ENCODE measurements at regions not wholly inside any gene's neighbourhood (a gene's known extent, or its start where the extent isn't known, plus 50 kb on each side); places are given as distances from the start of the nearest gene placed in this dataset.

DNA sequence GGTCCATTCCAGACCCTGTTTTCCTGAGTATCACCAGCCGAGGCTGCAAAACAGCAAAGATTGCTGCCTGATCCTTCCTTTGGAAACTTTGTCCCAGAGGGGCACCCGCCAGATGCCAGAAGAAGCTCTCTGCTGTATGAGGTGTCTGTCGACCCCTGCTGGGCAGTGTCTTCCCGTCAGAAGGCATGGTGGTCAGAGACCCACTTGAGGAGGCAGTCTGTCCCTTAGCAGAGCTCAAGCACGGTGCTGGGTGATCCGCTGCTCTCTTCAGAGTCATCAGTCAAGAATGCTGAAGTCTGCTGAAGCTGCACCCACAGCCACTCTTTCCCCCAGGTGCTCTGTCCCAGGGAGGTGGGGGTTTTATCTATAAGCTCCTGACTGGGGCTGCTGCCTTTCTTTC, 1121.2 kb downstream of the NSUN3 start:
- no peak overlapping the region for H3K27ac Mint-ChIP-seq
- H3K36me3 Mint-ChIP-seq: no peaks in the 10 kb centered on the region
- Histone ChIP-seq H3K4me1 (ENCODE audit: control insufficient read depth in 1 of 2, insufficient read depth in 2 of 2, low read length in 2 of 2) (no peaks in the 10 kb centered on the region), H3K79me2 (ENCODE audit: insufficient read depth, low read length) (no peaks in the 10 kb centered on the region), H3K4me3 (replicated peaks in 1 of 3; ENCODE audit: low read depth in 2 of 3, low read length in 3 of 3) (no peak overlapping the region), H4K20me1 (ENCODE audit: insufficient read depth, low read length) (no peaks in the 10 kb centered on the region), H3K36me3 (replicated peaks in 1 of 2; ENCODE audit: control insufficient read depth in 1 of 2, insufficient read depth in 2 of 2, low read length in 2 of 2) (no peaks in the 10 kb centered on the region), H3K4me2 (replicated peaks; ENCODE audit: extremely low read depth, low read length, poor library complexity, severe bottlenecking) (no peak overlapping the region), H3K27ac (ENCODE audit: low read depth in 1 of 2, low read length in 2 of 2) (no peak overlapping the region), H2AFZ (ENCODE audit: insufficient read depth, low read depth, low read length, poor library complexity, severe bottlenecking) (no peak overlapping the region), H3K27me3 (ENCODE audit: control insufficient read depth in 2 of 2, insufficient read depth in 2 of 2, low read length in 2 of 2) (no peaks in the 10 kb centered on the region), H3K9me3 (replicated peaks in 1 of 2; ENCODE audit: control insufficient read depth in 1 of 2, insufficient read depth in 1 of 2, low read length in 2 of 2) (peaks cover 8 to 13% of the 10 kb centered on the region in 2 donors), H3K9ac (ENCODE audit: insufficient read depth, low read length, poor library complexity, severe bottlenecking) (no peak overlapping the region)
- no peak overlapping the region for H3K4me3 Mint-ChIP-seq
- no peaks in the 10 kb centered on the region for H3K4me1 Mint-ChIP-seq
- TF ChIP-seq, protein P1, sequence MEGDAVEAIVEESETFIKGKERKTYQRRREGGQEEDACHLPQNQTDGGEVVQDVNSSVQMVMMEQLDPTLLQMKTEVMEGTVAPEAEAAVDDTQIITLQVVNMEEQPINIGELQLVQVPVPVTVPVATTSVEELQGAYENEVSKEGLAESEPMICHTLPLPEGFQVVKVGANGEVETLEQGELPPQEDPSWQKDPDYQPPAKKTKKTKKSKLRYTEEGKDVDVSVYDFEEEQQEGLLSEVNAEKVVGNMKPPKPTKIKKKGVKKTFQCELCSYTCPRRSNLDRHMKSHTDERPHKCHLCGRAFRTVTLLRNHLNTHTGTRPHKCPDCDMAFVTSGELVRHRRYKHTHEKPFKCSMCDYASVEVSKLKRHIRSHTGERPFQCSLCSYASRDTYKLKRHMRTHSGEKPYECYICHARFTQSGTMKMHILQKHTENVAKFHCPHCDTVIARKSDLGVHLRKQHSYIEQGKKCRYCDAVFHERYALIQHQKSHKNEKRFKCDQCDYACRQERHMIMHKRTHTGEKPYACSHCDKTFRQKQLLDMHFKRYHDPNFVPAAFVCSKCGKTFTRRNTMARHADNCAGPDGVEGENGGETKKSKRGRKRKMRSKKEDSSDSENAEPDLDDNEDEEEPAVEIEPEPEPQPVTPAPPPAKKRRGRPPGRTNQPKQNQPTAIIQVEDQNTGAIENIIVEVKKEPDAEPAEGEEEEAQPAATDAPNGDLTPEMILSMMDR (IDR thresholded peaks at IDR 0.05): no peak
- H3K27me3 Mint-ChIP-seq (ENCODE audit: low read depth in 3 of 3): peaks cover 0 to 1% (median 0%) of the 10 kb centered on the region in 3 donors
- 93% methylated on average over 4 of the region's 6 CpGs for WGBS (ENCODE audit: insufficient coverage)
- intact Hi-C loops (cut with micrococcal nuclease): no loop called here
- H3K9me3 Mint-ChIP-seq: peaks cover 0 to 20% (median 3%) of the 10 kb centered on the region in 7 donors
- DNase-seq: no peak

DNA sequence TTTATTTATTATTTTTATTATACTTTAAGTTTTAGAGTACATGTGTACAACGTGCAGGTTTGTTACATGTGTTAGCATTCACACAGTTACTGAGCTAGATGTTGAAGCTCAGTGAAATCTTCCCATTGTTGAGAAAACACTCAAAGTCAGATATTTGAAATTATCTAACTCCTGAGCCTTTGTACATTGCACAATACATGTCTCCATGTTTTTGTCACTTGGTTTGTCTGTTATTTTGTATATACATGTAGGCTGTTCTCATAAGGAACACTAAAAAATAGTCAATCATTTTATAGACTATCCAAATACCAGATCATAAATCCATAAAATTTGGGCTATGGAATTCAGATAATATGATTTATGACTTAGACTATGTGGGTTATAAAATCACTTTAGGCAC, 1126.5 kb downstream of the NSUN3 start:
- H3K4me3 ChIP-seq (replicated peaks in 1 of 3; ENCODE audit: low read depth in 2 of 3, low read length in 3 of 3): no peak overlapping the region
- H3K9me3 ChIP-seq (replicated peaks in 1 of 2; ENCODE audit: control insufficient read depth in 1 of 2, insufficient read depth in 1 of 2, low read length in 2 of 2): peaks cover 7% of the 10 kb centered on the region in 2 donors
- no peak overlapping the region for H3K9ac ChIP-seq (ENCODE audit: insufficient read depth, low read length, poor library complexity, severe bottlenecking)
- no peaks in the 10 kb centered on the region for H3K27me3 ChIP-seq (ENCODE audit: control insufficient read depth in 2 of 2, insufficient read depth in 2 of 2, low read length in 2 of 2)
- no peaks in the 10 kb centered on the region for H3K36me3 Mint-ChIP-seq
- no peak overlapping the region for H3K27ac Mint-ChIP-seq
- H2AFZ ChIP-seq (ENCODE audit: insufficient read depth, low read depth, low read length, poor library complexity, severe bottlenecking): no peak overlapping the region
- WGBS (ENCODE audit: insufficient coverage): no CpG with 5 or more reads among the region's 1 CpG
- no peaks in the 10 kb centered on the region for H4K20me1 ChIP-seq (ENCODE audit: insufficient read depth, low read length)
- TF ChIP-seq, protein P1 (IDR thresholded peaks at IDR 0.05): no peak
- peaks cover 0 to 4% (median 2%) of the 10 kb centered on the region in 7 donors for H3K9me3 Mint-ChIP-seq
- H3K36me3 ChIP-seq (replicated peaks in 1 of 2; ENCODE audit: control insufficient read depth in 1 of 2, insufficient read depth in 2 of 2, low read length in 2 of 2): no peaks in the 10 kb centered on the region
- no peak for DNase-seq
- no peak overlapping the region for H3K4me2 ChIP-seq (replicated peaks; ENCODE audit: extremely low read depth, low read length, poor library complexity, severe bottlenecking)
- intact Hi-C loops (cut with micrococcal nuclease): no loop called here
- no peak overlapping the region for H3K4me3 Mint-ChIP-seq
- H3K27me3 Mint-ChIP-seq (ENCODE audit: low read depth in 3 of 3): peaks cover 0 to 2% (median 0%) of the 10 kb centered on the region in 3 donors
- H3K27ac ChIP-seq (ENCODE audit: low read depth in 1 of 2, low read length in 2 of 2): no peak overlapping the region
- H3K79me2 ChIP-seq (ENCODE audit: insufficient read depth, low read length): no peaks in the 10 kb centered on the region
- H3K4me1 ChIP-seq (ENCODE audit: control insufficient read depth in 1 of 2, insufficient read depth in 2 of 2, low read length in 2 of 2): no peaks in the 10 kb centered on the region
- no peaks in the 10 kb centered on the region for H3K4me1 Mint-ChIP-seq

Measured in CD14-positive monocyte (primary cell).